K562 (cell line): ENCODE measurements at regions not wholly inside any gene's neighbourhood (a gene's known extent, or its start where the extent isn't known, plus 50 kb on each side); places are given as distances from the start of the nearest gene placed in this dataset.

ENCODE experiments used
- ATAC-seq: fragments of 200-7000 bp; cut with Tn5 transposase; 3 replicates; pipeline ENCODE4 v1.9.1; 2020; ENCODE audit warnings: moderate library complexity
- BruUV-seq: library from RNA; stranded (reverse); fragments of 400-500 nt; replicated peaks from 2 replicates; lab custom pipeline; 2021; lab: Mats Ljungman, UMichigan
- CTCF ChIA-PET: fragments of 300-600 bp; formaldehyde crosslinking; extraction: SDS; loops from one replicate; lab custom pipeline; 2021; ENCODE audit warnings: low intra/inter-chr PET ratio; lab: Yijun Ruan, JAX
- POLR2A ChIA-PET: fragments of 300-600, 350-650 bp; sonication (Branson Sonifier 250); formaldehyde crosslinking; extraction: SDS; loops from one replicate; lab custom pipeline; 2021; ENCODE audit warnings: antibody characterized with exemption, inconsistent platforms; lab: Yijun Ruan, JAX
- DNase-seq, 4 experiments: peaks; one replicate each; pipeline versions ENCODE4 v3.0.0 to v3.0.0-alpha.2; 2011 to 2018; ENCODE audit warnings: low spot score in 3 of 4, mixed read lengths in 3 of 4; ENCODE audit errors: extremely low read depth in 1 of 4
- FAIRE-seq: peaks from 2 replicates; lab custom pipeline; 2011; peaks lifted over from hg19 to GRCh38; lab: Jason Lieb, UNC
- H2AFZ ChIP-seq: 2 replicates; pipeline ENCODE4 v1.6.0; 2011; ENCODE audit warnings: low read depth, low read length, control low read depth, inconsistent platforms
- H3K27ac ChIP-seq: fragments of 200-600 bp; 3 replicates; pipeline ENCODE4 v1.8.0; 2011; ENCODE audit warnings: low read depth, mild to moderate bottlenecking, control low read depth, inconsistent platforms, low read length, moderate library complexity, mixed read lengths; ENCODE audit errors: extremely low read depth
- H3K27me3 ChIP-seq, 2 experiments: fragments of 300-600 bp in 1 of 2; 2 replicates in 1 of 2; 3 replicates in 1 of 2; pipeline versions ENCODE4 v1.6.0 to v1.8.0; 2011; ENCODE audit warnings: inconsistent platforms in 2 of 2, low read length in 2 of 2, mild to moderate bottlenecking in 1 of 2, mixed read lengths in 1 of 2, moderate library complexity in 1 of 2; ENCODE audit not compliant: control insufficient read depth in 2 of 2, insufficient read depth in 2 of 2
- H3K36me3 ChIP-seq: fragments of 300-600 bp; 3 replicates; pipeline ENCODE4 v1.8.0; 2011; ENCODE audit warnings: mild to moderate bottlenecking, low read length, inconsistent platforms; ENCODE audit not compliant: control insufficient read depth, insufficient read depth
- H3K4me1 ChIP-seq, 2 experiments: fragments of 200-600 bp in 1 of 2; replicated peaks in 1 of 2; 2 replicates in 1 of 2; 3 replicates in 1 of 2; pipeline versions ENCODE4 v1.5.1 to v1.8.0; 2011; ENCODE audit warnings: inconsistent platforms in 2 of 2, low read length in 2 of 2, mild to moderate bottlenecking in 1 of 2, mixed read lengths in 1 of 2, moderate library complexity in 1 of 2; ENCODE audit not compliant: control insufficient read depth in 2 of 2, insufficient read depth in 2 of 2
- H3K4me2 ChIP-seq: 2 replicates; pipeline ENCODE4 v1.6.1; 2011; ENCODE audit warnings: low read length, control low read depth, inconsistent platforms, mixed read lengths; ENCODE audit not compliant: insufficient read depth
- H3K4me3 ChIP-seq: fragments of 200-600 bp; sonication (generic), shearing (Covaris generic); 2 replicates; pipeline ENCODE4 v1.5.1; 2016; ENCODE audit warnings: control low read depth, inconsistent platforms
- H3K79me2 ChIP-seq: fragments of 200-600 bp; 3 replicates; pipeline ENCODE4 v1.8.0; 2011; ENCODE audit warnings: low read length, inconsistent platforms; ENCODE audit not compliant: control insufficient read depth, insufficient read depth
- H3K9ac ChIP-seq, 2 experiments: 2 replicates each; pipeline versions ENCODE4 v1.6.0 to v1.6.1; 2011; ENCODE audit warnings: low read depth in 2 of 2, low read length in 2 of 2, control low read depth in 1 of 2, inconsistent platforms in 1 of 2, mild to moderate bottlenecking in 1 of 2, mixed read lengths in 1 of 2; ENCODE audit not compliant: insufficient read depth in 1 of 2
- H3K9me1 ChIP-seq: one replicate; pipeline ENCODE4 v1.6.0; 2011; ENCODE audit warnings: inconsistent platforms, mild to moderate bottlenecking, low read length, moderate library complexity; ENCODE audit not compliant: control insufficient read depth, insufficient read depth
- H3K9me3 ChIP-seq: replicated peaks from 2 replicates; pipeline ENCODE4 v1.5.1; 2011; ENCODE audit warnings: low read depth, low read length, inconsistent platforms; ENCODE audit not compliant: control insufficient read depth, insufficient read depth
- H4K20me1 ChIP-seq: replicated peaks from 2 replicates; pipeline ENCODE4 v1.6.1; 2011; ENCODE audit warnings: low read length, inconsistent platforms, mixed read lengths; ENCODE audit not compliant: control insufficient read depth, insufficient read depth
- ELK1 ChIP-seq: sonication (generic); formaldehyde crosslinking; IDR thresholded peaks from 2 replicates; pipeline ENCODE4 v1.8.1; 2022; ENCODE audit warnings: missing genetic modification reagents
- HOMEZ ChIP-seq: fragments of 250-450 bp; sonication (Bioruptor Pico); IDR thresholded peaks from 2 replicates; pipeline ENCODE4 v1.4.0; 2020; ENCODE audit warnings: mild to moderate bottlenecking, moderate library complexity
- MBD2 ChIP-seq: sonication (generic); IDR thresholded peaks from 2 replicates; pipeline ENCODE4 v1.6.1; 2016; ENCODE audit warnings: low read depth, borderline replicate concordance
- NFIC ChIP-seq: fragments of 450-650 bp; IDR thresholded peaks from 2 replicates; pipeline ENCODE4 v1.6.1; 2017; ENCODE audit warnings: mild to moderate bottlenecking, inconsistent platforms
- PYGO2 ChIP-seq: fragments of 450-650 bp; IDR thresholded peaks from 2 replicates; pipeline ENCODE4 v1.6.1; 2016; ENCODE audit warnings: mild to moderate bottlenecking, missing genetic modification characterization, moderate library complexity, missing compliant biosample characterization
- RFX5 ChIP-seq: IDR thresholded peaks from 2 replicates; pipeline ENCODE4 v1.6.1; 2011; ENCODE audit warnings: low read depth, mild to moderate bottlenecking, improper control_type of control experiment, low read length
- RUNX1 ChIP-seq: sonication (generic); IDR thresholded peaks from 2 replicates; pipeline ENCODE4 v1.6.1; 2016; ENCODE audit warnings: antibody characterized with exemption, low read depth
- ZBTB12 ChIP-seq: fragments of 250-450 bp; sonication (Bioruptor Pico); IDR thresholded peaks from 2 replicates; pipeline ENCODE4 v1.4.0; 2020
- ZFP30 ChIP-seq: fragments of 250-450 bp; sonication (Bioruptor Pico); IDR thresholded peaks from 2 replicates; pipeline ENCODE4 v1.8.0; 2022; ENCODE audit warnings: moderate library complexity, mild to moderate bottlenecking, inconsistent platforms, borderline replicate concordance
- ZNF146 ChIP-seq: IDR thresholded peaks from one replicate; pipeline ENCODE4 v1.6.1; 2018; ENCODE audit warnings: missing compliant biosample characterization; ENCODE audit not compliant: unreplicated experiment
- ZNF57 ChIP-seq: fragments of 450-650 bp; formaldehyde crosslinking; IDR thresholded peaks from 2 replicates; pipeline ENCODE4 v1.4.0; 2020; ENCODE audit warnings: mild to moderate bottlenecking, moderate library complexity
- WGBS: fragments of 100-300 bp; shearing (Covaris generic); methylation state at CpG from one replicate; pipeline ENCODE4 v1.1.6; 2016; ENCODE audit warnings: low coverage, mixed read lengths; ENCODE audit not compliant: insufficient coverage; ENCODE audit errors: missing lambda C conversion rate; 5-methylcytosine and 5-hydroxymethylcytosine counted together
- in situ Hi-C: fragments of 300-500 bp; cut with MboI; formaldehyde crosslinking; loops from 4 replicates; pipeline ENCODE4 v1.15.0; 2018; ENCODE audit warnings: inconsistent platforms, mixed read lengths
- intact Hi-C: fragments of 100-400 bp; cut with micrococcal nuclease; formaldehyde crosslinking; loops from 2 replicates; pipeline ENCODE4 v1.14.2; 2022
- TF ChIP-seq, protein P1 (sequence below): fragments of 450-650 bp; IDR thresholded peaks from 2 replicates; pipeline ENCODE4 v1.6.1; 2016; ENCODE audit warnings: missing biosample characterization, missing genetic modification characterization
- TF ChIP-seq, protein P2 (sequence below): fragments of 450-650 bp; IDR thresholded peaks from 2 replicates; pipeline ENCODE4 v1.6.1; 2017; ENCODE audit warnings: antibody characterized with exemption

GRCh38 chr10:55750458-55750857 is 610.6 kb downstream of the ZWINT start:
- H3K9ac ChIP-seq, result no peak overlapping the region
- FAIRE-seq, result no peak
- H3K79me2 ChIP-seq, result no peaks in the 10 kb centered on the region
- H3K4me3 ChIP-seq, result no peak overlapping the region
- H3K27ac ChIP-seq, result no peak overlapping the region
- TF ChIP-seq ELK1 (no peak), PYGO2 (no peak), HOMEZ (CRISPR knock-in tag) (no peak), ZNF146 (no peak), ZNF57 (CRISPR knock-in tag) (no peak), MBD2 (no peak), ZBTB12 (CRISPR knock-in tag) (no peak), ZFP30 (CRISPR knock-in tag) (no peak), NFIC (no peak), RUNX1 (no peak), RFX5 (no peak)
- TF ChIP-seq, protein P1, sequence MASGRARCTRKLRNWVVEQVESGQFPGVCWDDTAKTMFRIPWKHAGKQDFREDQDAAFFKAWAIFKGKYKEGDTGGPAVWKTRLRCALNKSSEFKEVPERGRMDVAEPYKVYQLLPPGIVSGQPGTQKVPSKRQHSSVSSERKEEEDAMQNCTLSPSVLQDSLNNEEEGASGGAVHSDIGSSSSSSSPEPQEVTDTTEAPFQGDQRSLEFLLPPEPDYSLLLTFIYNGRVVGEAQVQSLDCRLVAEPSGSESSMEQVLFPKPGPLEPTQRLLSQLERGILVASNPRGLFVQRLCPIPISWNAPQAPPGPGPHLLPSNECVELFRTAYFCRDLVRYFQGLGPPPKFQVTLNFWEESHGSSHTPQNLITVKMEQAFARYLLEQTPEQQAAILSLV (tag), result no peak
- TF ChIP-seq, protein P2, sequence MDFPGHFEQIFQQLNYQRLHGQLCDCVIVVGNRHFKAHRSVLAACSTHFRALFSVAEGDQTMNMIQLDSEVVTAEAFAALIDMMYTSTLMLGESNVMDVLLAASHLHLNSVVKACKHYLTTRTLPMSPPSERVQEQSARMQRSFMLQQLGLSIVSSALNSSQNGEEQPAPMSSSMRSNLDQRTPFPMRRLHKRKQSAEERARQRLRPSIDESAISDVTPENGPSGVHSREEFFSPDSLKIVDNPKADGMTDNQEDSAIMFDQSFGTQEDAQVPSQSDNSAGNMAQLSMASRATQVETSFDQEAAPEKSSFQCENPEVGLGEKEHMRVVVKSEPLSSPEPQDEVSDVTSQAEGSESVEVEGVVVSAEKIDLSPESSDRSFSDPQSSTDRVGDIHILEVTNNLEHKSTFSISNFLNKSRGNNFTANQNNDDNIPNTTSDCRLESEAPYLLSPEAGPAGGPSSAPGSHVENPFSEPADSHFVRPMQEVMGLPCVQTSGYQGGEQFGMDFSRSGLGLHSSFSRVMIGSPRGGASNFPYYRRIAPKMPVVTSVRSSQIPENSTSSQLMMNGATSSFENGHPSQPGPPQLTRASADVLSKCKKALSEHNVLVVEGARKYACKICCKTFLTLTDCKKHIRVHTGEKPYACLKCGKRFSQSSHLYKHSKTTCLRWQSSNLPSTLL, result no peak
- no TSS peak for BruUV-seq
- ChIA-PET POLR2A (no interaction called here), CTCF (no interaction called here)
- no peaks in the 10 kb centered on the region for H3K9me3 ChIP-seq
- H3K4me1 ChIP-seq, result no peaks in the 10 kb centered on the region
- WGBS, result 3% methylated on average over 2 of the region's 2 CpGs
- no peaks in the 10 kb centered on the region for H3K36me3 ChIP-seq
- no peaks in the 10 kb centered on the region for H4K20me1 ChIP-seq
- no peak for ATAC-seq
- no peaks in the 10 kb centered on the region for H3K9me1 ChIP-seq
- in situ Hi-C loops (no loop called here), intact Hi-C loops (no loop called here)
- no peak overlapping the region for H3K4me2 ChIP-seq
- no peaks in the 10 kb centered on the region for H3K27me3 ChIP-seq
- DNase-seq, result no peak
- no peak overlapping the region for H2AFZ ChIP-seq
